Brain microvascular endothelial cell (primary cell): ENCODE measurements at regions not wholly inside any gene's neighbourhood (a gene's known extent, or its start where the extent isn't known, plus 50 kb on each side); places are given as distances from the start of the nearest gene placed in this dataset.

Experiments
- DNase-seq: peaks from one replicate; pipeline ENCODE4 v3.0.0-alpha.2; 2020
- H3K27ac ChIP-seq: fragments of 250-450 bp; sonication (Bioruptor Pico); 2 replicates; pipeline ENCODE4 v1.5.1; 2020; ENCODE audit warnings: mild to moderate bottlenecking, moderate library complexity
- H3K27me3 ChIP-seq: fragments of 250-450 bp; sonication (Bioruptor Pico); replicated peaks from 2 replicates; pipeline ENCODE4 v1.5.1; 2020; ENCODE audit warnings: mild to moderate bottlenecking
- H3K36me3 ChIP-seq: fragments of 250-450 bp; sonication (Bioruptor Pico); replicated peaks from 2 replicates; pipeline ENCODE4 v1.5.1; 2020; ENCODE audit warnings: mild to moderate bottlenecking
- H3K4me3 ChIP-seq: 2 replicates; pipeline ENCODE4 v1.5.1; 2011; ENCODE audit warnings: low read depth, mild to moderate bottlenecking, control low read depth, low read length, moderate library complexity
- CTCF ChIP-seq: IDR thresholded peaks from 2 replicates; pipeline ENCODE4 v1.5.1; 2011; ENCODE audit warnings: low read depth, mild to moderate bottlenecking, moderate library complexity, low read length, control low read depth, inconsistent platforms; ENCODE audit errors: missing control alignments
- in situ Hi-C: cut with HindIII; loops from 2 replicates; pipeline ENCODE4 v1.10.0; 2017; ENCODE audit warnings: low sequenced_read_pairs, low pct_ligation_motif_present

- no peak for DNase-seq
- in situ Hi-C loops = no loop called here
- no peak for TF ChIP-seq CTCF
- Histone ChIP-seq H3K27me3 (no peaks in the 10 kb centered on the region), H3K4me3 (no peak overlapping the region), H3K27ac (no peak overlapping the region), H3K36me3 (no peaks in the 10 kb centered on the region)
Observed at GRCh38 chr5:167819406-167819805, 472.0 kb upstream of the WWC1 start.

- TF ChIP-seq CTCF = no peak
- Histone ChIP-seq H3K27ac (no peak overlapping the region), H3K4me3 (no peak overlapping the region), H3K27me3 (no peaks in the 10 kb centered on the region), H3K36me3 (no peaks in the 10 kb centered on the region)
- in situ Hi-C loops = no loop called here
- no peak for DNase-seq
Observed at GRCh38 chr5:167820101-167820990, 471.1 kb upstream of the WWC1 start.

GRCh38 chr5:167821151-167821550 is 470.3 kb upstream of the WWC1 start:
- no peak overlapping the region for H3K27ac ChIP-seq
- TF ChIP-seq CTCF = no peak

GRCh38 chr5:167821669-167822068 is 469.8 kb upstream of the WWC1 start:
- DNase-seq = no peak
- TF ChIP-seq CTCF = no peak
- H3K27ac ChIP-seq = no peak overlapping the region
- H3K4me3 ChIP-seq = no peak overlapping the region
- H3K27me3 ChIP-seq = no peaks in the 10 kb centered on the region
- in situ Hi-C loops = no loop called here
- H3K36me3 ChIP-seq = no peaks in the 10 kb centered on the region

More at GRCh38 chr5:167821151-167821550, 470.3 kb upstream of the WWC1 start:
- Histone ChIP-seq H3K27me3 (no peaks in the 10 kb centered on the region), H3K4me3 (no peak overlapping the region), H3K36me3 (no peaks in the 10 kb centered on the region)
- in situ Hi-C loops = no loop called here
- no peak for DNase-seq

GRCh38 chr5:167822241-167822640 is 469.2 kb upstream of the WWC1 start:
- in situ Hi-C loops = no loop called here
- DNase-seq = no peak
- Histone ChIP-seq H3K4me3 (no peak overlapping the region), H3K27ac (no peak overlapping the region), H3K27me3 (no peaks in the 10 kb centered on the region), H3K36me3 (no peaks in the 10 kb centered on the region)
- no peak for TF ChIP-seq CTCF
